Amygdala (tissue), 56 donors: ENCODE measurements at regions not wholly inside any gene's neighbourhood (a gene's known extent, or its start where the extent isn't known, plus 50 kb on each side); places are given as distances from the start of the nearest gene placed in this dataset.

Experiments
- DNase-seq, 56 donors: peaks; one replicate each; lab custom pipeline; 2025; lab: John Stamatoyannopoulos, UW

GRCh38 chr2:239700686-239701345, 300.0 kb upstream of the HDAC4 start:
- DNase-seq = peak in 24 of 56 donors; percentile 15 to 74 (median 46)

- no peak for DNase-seq
Measured at GRCh38 chr2:239697399-239698164, 296.8 kb upstream of the HDAC4 start.

GRCh38 chr2:239696559-239697207, 295.9 kb upstream of the HDAC4 start:
- DNase-seq = no peak

GRCh38 chr2:239695728-239696240, 295.0 kb upstream of the HDAC4 start:
- no peak for DNase-seq

- DNase-seq = no peak
Measured at GRCh38 chr2:239695106-239695727, 294.4 kb upstream of the HDAC4 start.

GRCh38 chr2:239694487-239694886, 293.7 kb upstream of the HDAC4 start:
- no peak for DNase-seq

GRCh38 chr2:239693761-239694415, 293.1 kb upstream of the HDAC4 start:
- DNase-seq = no peak

- no peak for DNase-seq
Measured at GRCh38 chr2:239693330-239693729, 292.5 kb upstream of the HDAC4 start.

- no peak for DNase-seq
Measured at GRCh38 chr2:239692919-239693318, 292.1 kb upstream of the HDAC4 start.

- peak in 13 of 56 donors; percentile 15 to 49 (median 29) for DNase-seq
Measured at GRCh38 chr2:239692362-239692851, 291.6 kb upstream of the HDAC4 start.

- no peak for DNase-seq
Measured at GRCh38 chr2:239691720-239692119, 290.9 kb upstream of the HDAC4 start.

- DNase-seq = peak in 9 of 56 donors; percentile 26 to 58 (median 37)
Measured at GRCh38 chr2:239690651-239691631, 290.1 kb upstream of the HDAC4 start.

- DNase-seq = no peak
Measured at GRCh38 chr2:239689985-239690384, 289.2 kb upstream of the HDAC4 start.

- no peak for DNase-seq
Measured at GRCh38 chr2:239689410-239689809, 288.6 kb upstream of the HDAC4 start.

GRCh38 chr2:239688840-239689239, 288.0 kb upstream of the HDAC4 start:
- DNase-seq = no peak

- DNase-seq = no peak
Measured at GRCh38 chr2:239688122-239688681, 287.4 kb upstream of the HDAC4 start.

- no peak for DNase-seq
Measured at GRCh38 chr2:239687441-239687840, 286.6 kb upstream of the HDAC4 start.

GRCh38 chr2:239685965-239686364, 285.1 kb upstream of the HDAC4 start:
- DNase-seq = no peak

GRCh38 chr2:239685556-239685955, 284.7 kb upstream of the HDAC4 start:
- DNase-seq = no peak
